Thyroid gland (tissue), 4 donors: ENCODE measurements at regions not wholly inside any gene's neighbourhood (a gene's known extent, or its start where the extent isn't known, plus 50 kb on each side); places are given as distances from the start of the nearest gene placed in this dataset.
"Not testable (repeated sequence)": the region's sequence is repeated elsewhere in the genome, so short reads cannot be mapped to it uniquely, and the experiment has no call there.

Experiments
- DNase-seq, 2 donors: peaks; one replicate each; pipeline ENCODE4 v3.0.0-alpha.2; 2019
- H3K27ac ChIP-seq, 3 donors: fragments of 200-600 bp; sonication (generic); 1 replicate in 2 of 3; 2 replicates in 1 of 3; pipeline ENCODE4 v1.5.1; 2016 to 2019; ENCODE audit warnings: mild to moderate bottlenecking in 1 of 3, moderate library complexity in 1 of 3
- H3K27me3 ChIP-seq: fragments of 200-600 bp; sonication (generic); one replicate; pipeline ENCODE4 v1.5.1; 2019
- H3K36me3 ChIP-seq, 2 donors: fragments of 200-600 bp; sonication (generic); one replicate each; pipeline ENCODE4 v1.5.1; 2016 to 2019
- H3K4me1 ChIP-seq, 2 donors: fragments of 200-600 bp; sonication (generic); one replicate each; pipeline ENCODE4 v1.5.1; 2017 to 2019
- H3K4me3 ChIP-seq, 3 donors: fragments of 200-600 bp; sonication (generic); replicated peaks in 1 of 3; 1 replicate in 2 of 3; 2 replicates in 1 of 3; pipeline ENCODE4 v1.5.1; 2016; ENCODE audit warnings: mild to moderate bottlenecking in 1 of 3
- H3K9me3 ChIP-seq: fragments of 200-600 bp; sonication (generic); one replicate; pipeline ENCODE4 v1.5.1; 2017
- CTCF ChIP-seq, 6 experiments: fragments of 200-600 bp in 3 of 6; fragments of 450-650 bp in 3 of 6; sonication (generic) in 3 of 6; IDR thresholded peaks; one replicate each; pipeline ENCODE4 v1.5.1; 2016 to 2019; ENCODE audit warnings: antibody characterized with exemption in 6 of 6, mild to moderate bottlenecking in 2 of 6, inconsistent platforms in 1 of 6, moderate library complexity in 1 of 6
- POLR2A ChIP-seq, 2 donors: fragments of 450-650 bp; IDR thresholded peaks; one replicate each; pipeline ENCODE4 v1.6.1; 2017; ENCODE audit warnings: antibody characterized with exemption in 2 of 2, mild to moderate bottlenecking in 2 of 2, moderate library complexity in 1 of 2
- WGBS, 2 donors: methylation state at CpG; one replicate each; pipeline ENCODE4 v1.1.5; 2017; 5-methylcytosine and 5-hydroxymethylcytosine counted together
- intact Hi-C: fragments of 100-400 bp; cut with DNase I; formaldehyde crosslinking; loops from one replicate; pipeline ENCODE4 v1.15.1; 2023

- no peak for TF ChIP-seq CTCF (IDR thresholded peaks at IDR 0.05)
- intact Hi-C loops, result no loop called here
- Histone ChIP-seq H3K27ac (peak overlapping the region in 2 of 3 donors; percentile 5 to 7), H3K36me3 (no peaks in the 10 kb centered on the region), H3K4me1 (peaks cover 12 to 28% of the 10 kb centered on the region in 2 donors), H3K4me3 (no peak overlapping the region), H3K27me3 (no peaks in the 10 kb centered on the region), H3K9me3 (no peaks in the 10 kb centered on the region)
- WGBS, 2 donors, result 80 to 85% methylated on average over 6 of the region's 6 CpGs
- DNase-seq, result no peak
These were observed 89.5 kb downstream of the CPN2 start for GRCh38 chr3:194261581-194262063.

DNA sequence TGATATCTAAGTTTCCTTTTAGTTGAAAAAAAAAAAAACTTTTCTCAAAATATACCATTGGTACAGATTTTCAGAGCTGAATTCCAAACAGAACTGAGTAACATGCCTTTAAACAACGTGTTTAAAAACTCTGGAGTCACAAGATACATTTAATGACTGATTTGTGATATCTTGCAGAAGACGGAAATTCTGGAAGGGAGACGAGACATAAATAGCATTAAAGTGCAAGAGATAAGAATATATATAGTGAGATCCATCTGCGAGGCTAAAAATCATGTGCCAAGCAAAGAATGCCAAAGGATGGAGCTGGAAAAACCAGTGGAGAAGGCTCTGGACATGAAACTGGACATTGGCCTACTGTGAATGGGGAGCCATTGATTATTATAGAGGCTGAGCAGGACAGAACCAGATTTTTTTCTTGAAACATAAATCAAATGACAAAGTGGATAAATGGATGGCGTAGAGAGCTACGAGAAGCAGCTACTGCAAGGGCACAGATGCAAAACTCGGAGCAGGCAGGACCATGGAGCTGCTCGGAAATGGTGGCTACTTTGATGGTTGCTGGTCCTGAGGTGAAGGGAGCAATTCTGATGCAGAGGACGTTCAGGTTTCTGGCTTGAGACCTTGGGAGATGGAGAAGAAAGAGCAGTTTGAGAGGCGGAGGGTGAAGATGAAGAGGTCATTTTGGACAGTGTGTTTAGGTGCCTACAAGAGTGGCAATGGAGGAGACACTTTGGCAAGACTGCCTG is 88.8 kb downstream of the CPN2 start:
- Histone ChIP-seq H3K4me1 (peaks cover 12 to 32% of the 10 kb centered on the region in 2 donors), H3K36me3 (no peaks in the 10 kb centered on the region), H3K27me3 (no peaks in the 10 kb centered on the region), H3K9me3 (no peaks in the 10 kb centered on the region), H3K27ac (no peak overlapping the region), H3K4me3 (no peak overlapping the region)
- 89 to 96% methylated on average over 10 of the region's 10 CpGs for WGBS, 2 donors
- DNase-seq, result no peak
- TF ChIP-seq CTCF (IDR thresholded peaks at IDR 0.05) (no peak), POLR2A (IDR thresholded peaks at IDR 0.05) (no peak)
- intact Hi-C loops, result no loop called here

- H3K27ac ChIP-seq, result no peak overlapping the region
- no peaks in the 10 kb centered on the region for H3K27me3 ChIP-seq
- H3K36me3 ChIP-seq, result no peaks in the 10 kb centered on the region
- H3K4me3 ChIP-seq, result no peak overlapping the region
- TF ChIP-seq CTCF (IDR thresholded peaks at IDR 0.05), result no peak
- no peak for TF ChIP-seq POLR2A (IDR thresholded peaks at IDR 0.05)
- intact Hi-C loops, result no loop called here
- no peaks in the 10 kb centered on the region for H3K9me3 ChIP-seq
- WGBS, 2 donors, result 96 to 98% methylated on average over 5 of the region's 5 CpGs
- peaks cover 12 to 37% of the 10 kb centered on the region in 2 donors for H3K4me1 ChIP-seq
- no peak for DNase-seq
These were observed 88.2 kb downstream of the CPN2 start for GRCh38 chr3:194262925-194263305.

DNA sequence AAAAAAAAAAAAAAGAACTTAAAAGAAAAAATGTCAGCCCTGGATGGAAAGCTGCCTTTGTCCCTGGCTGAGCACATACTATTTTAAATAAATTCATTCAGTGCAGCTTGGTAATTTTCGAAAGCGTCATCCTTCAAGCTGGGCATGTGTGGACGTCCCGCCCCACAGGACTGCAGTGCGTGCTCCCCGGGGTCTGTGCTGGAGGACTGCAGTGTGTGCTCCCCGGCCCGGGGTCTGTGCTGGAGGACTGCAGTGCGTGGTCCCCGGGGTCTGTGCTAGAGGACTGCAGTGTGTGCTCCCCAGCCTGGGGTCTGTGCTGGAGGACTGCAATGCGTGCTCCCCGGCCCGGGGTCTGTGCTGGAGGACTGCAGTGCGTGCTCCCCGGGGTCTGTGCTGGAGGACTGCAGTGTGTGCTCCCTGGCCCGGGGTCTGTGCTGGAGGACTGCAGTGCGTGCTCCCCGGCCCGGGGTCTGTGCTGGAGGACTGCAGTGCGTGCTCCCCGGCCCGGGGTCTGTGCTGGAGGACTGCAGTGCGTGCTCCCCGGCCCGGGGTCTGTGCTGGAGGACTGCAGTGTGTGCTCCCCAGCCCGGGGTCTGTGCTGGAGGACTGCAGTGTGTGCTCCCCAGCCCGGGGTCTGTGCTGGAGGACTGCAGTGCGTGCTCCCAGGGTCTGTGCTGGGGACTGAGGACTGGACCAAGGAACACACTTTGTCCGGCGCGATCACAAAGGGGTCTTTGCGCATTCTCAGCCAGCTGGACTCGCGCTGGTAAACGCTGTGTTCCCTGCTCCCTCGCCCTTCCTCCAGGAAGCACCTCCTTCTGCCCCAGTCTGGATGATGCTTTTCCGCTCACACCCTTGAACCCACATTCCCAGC is 86.3 kb downstream of the CPN2 start:
- H3K36me3 ChIP-seq, H3K4me3 ChIP-seq, H3K27me3 ChIP-seq, H3K9me3 ChIP-seq, DNase-seq, intact Hi-C loops: not testable (repeated sequence)
- H3K4me1 ChIP-seq, result peaks cover 19 to 49% of the 10 kb centered on the region in 2 donors
- WGBS, 2 donors, result 66 to 80% methylated on average over 16 to 21 of the region's 37 CpGs
- peak overlapping the region in 2 of 3 donors; percentile 15 to 36 for H3K27ac ChIP-seq

DNA sequence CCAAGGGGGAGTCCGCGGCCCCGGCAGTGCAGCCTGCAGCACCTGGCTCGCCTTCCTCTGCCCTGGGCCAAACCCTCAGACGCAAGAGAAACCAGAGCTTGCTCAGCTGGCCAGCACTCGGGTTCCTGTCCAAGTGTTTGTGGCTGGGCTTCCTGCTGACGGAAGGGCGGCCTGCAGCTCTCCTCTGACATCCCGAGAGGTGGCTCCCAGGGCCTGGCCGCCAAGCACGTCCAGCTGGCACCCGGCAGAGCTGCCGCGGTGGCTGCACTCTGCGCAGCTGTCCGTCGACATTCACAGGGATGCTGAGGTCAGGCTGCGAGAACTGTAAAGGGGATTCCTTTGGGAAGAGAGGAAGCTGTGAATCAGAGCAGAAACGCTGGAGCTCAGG is 85.6 kb downstream of the CPN2 start:
- Histone ChIP-seq H3K27me3 (no peaks in the 10 kb centered on the region), H3K4me1 (peaks cover 26 to 56% of the 10 kb centered on the region in 2 donors), H3K4me3 (no peak overlapping the region), H3K36me3 (no peaks in the 10 kb centered on the region), H3K9me3 (no peaks in the 10 kb centered on the region), H3K27ac (peak overlapping the region in 2 of 3 donors; percentile 15 to 36)
- TF ChIP-seq CTCF (IDR thresholded peaks at IDR 0.05), result no peak
- peak in 1 of 2 donors; percentile 11 for TF ChIP-seq POLR2A (IDR thresholded peaks at IDR 0.05)
- DNase-seq, result peak; percentile 73 to 84
- intact Hi-C loops, result no loop called here
- WGBS, 2 donors, result 5 to 20% methylated on average over 13 to 16 of the region's 19 CpGs
